GM12864 (cell line): ENCODE measurements at regions not wholly inside any gene's neighbourhood (a gene's known extent, or its start where the extent isn't known, plus 50 kb on each side); places are given as distances from the start of the nearest gene placed in this dataset.
"Not testable (repeated sequence)": the region's sequence is repeated elsewhere in the genome, so short reads cannot be mapped to it uniquely, and the experiment has no call there.

ENCODE experiments used
- DNase-seq: peaks from one replicate; pipeline ENCODE4 v3.0.0-alpha.2; 2011; ENCODE audit warnings: low read depth
- H3K4me3 ChIP-seq: 2 replicates; pipeline ENCODE4 v1.5.1; 2011; ENCODE audit warnings: mild to moderate bottlenecking, low read depth, low read length, control low read depth
- TF ChIP-seq, protein P1 (sequence below): IDR thresholded peaks from 2 replicates; pipeline ENCODE4 v1.5.1; 2011; ENCODE audit warnings: low read depth, mild to moderate bottlenecking, moderate library complexity, low read length, control low read depth, inconsistent platforms; ENCODE audit errors: missing control alignments

DNA sequence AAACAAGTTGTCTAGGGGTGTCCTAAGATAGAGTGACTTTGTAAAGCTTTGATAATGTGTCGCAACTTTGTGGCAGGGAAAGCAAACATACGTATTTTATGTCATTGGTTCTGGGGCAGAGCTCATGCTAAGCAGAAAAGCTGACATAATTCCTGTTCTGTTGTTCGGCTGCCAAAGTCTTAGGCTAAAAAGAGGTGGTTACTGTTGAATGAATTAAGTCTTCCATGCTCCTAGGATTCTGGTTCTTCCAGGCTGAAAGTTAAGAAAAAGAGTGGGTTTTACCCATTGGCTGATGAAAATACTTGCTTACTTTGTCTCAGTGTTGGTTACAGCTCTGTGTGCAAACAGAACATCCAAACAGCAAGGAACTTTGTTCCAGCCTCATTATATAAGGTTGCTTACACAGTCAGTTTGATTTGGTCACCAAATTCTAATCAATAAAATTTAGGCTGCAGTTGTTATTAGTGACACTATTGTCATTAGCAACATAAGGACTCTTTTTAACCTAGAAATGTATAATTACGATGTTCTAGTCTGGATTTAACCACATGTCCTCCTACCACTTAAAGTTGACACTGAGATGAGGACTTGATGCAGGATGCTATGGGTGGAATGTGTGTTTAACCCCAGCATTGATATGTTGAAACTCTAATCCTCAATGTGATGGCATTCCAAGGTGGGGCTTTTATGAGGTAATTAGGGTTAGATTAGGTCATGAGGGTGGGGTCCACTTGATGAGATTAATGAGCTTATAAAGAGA lies 114.0 kb upstream of the GOT2 start:
- no peak overlapping the region for H3K4me3 ChIP-seq
- TF ChIP-seq, protein P1, sequence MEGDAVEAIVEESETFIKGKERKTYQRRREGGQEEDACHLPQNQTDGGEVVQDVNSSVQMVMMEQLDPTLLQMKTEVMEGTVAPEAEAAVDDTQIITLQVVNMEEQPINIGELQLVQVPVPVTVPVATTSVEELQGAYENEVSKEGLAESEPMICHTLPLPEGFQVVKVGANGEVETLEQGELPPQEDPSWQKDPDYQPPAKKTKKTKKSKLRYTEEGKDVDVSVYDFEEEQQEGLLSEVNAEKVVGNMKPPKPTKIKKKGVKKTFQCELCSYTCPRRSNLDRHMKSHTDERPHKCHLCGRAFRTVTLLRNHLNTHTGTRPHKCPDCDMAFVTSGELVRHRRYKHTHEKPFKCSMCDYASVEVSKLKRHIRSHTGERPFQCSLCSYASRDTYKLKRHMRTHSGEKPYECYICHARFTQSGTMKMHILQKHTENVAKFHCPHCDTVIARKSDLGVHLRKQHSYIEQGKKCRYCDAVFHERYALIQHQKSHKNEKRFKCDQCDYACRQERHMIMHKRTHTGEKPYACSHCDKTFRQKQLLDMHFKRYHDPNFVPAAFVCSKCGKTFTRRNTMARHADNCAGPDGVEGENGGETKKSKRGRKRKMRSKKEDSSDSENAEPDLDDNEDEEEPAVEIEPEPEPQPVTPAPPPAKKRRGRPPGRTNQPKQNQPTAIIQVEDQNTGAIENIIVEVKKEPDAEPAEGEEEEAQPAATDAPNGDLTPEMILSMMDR, result no peak
- DNase-seq, result no peak

DNA sequence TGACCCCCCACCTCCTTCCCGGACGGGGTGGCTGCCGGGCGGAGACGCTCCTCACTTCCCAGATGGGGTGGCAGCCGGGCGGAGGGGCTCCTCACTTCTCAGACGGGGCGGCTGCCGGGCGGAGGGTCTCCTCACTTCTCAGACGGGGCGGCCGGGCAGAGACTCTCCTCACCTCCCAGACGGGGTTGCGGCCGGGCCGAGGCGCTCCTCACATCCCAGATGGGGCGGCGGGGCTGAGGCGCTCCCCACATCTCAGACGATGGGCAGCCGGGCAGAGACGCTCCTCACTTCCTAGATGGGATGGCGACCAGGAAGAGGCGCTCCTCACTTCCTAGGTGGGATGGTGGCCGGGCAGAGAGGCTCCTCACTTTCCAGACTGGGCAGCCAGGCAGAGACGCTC lies 112.1 kb upstream of the GOT2 start:
- not testable (repeated sequence) for H3K4me3 ChIP-seq, DNase-seq

DNA sequence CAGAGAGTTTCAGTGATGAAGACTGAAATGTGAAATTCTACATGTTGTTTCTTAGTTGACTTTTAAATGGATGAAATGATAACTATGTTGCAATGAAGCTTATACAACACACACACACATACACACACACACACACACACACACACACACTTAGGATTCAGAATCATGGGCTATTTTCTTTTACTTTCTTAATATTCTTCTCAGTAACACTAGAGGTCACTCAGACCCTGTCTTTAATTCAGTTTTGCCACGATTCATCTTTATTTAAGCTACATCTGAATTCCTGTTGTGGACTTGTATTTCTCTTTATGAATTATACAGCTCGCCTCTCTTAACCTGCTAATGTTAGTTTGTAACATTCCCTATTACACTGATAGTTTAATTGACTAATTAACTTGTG lies 109.6 kb upstream of the GOT2 start:
- DNase-seq, result no peak
- no peak overlapping the region for H3K4me3 ChIP-seq
- TF ChIP-seq, protein P1, result peak; percentile 23

DNA sequence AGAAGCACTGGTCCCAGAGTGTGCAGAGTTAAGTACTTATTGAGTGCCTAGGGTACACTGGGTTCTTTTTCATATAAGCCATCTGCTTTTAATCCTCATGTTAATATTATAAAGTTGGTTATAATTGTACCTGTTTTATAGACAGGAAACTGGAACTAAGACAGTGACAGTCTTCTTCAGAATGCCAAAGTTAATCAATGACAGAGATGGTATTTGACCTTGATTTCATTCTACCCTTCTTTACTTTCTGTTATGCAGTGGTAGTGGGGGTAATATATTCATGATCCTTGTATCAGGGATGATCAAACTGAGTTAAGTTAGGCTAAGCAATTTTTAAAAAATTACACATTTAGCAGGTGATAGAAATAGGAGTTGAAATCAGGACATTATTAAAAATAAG lies 108.6 kb upstream of the GOT2 start:
- DNase-seq, result no peak
- H3K4me3 ChIP-seq, result no peak overlapping the region
- TF ChIP-seq, protein P1, result no peak

DNA sequence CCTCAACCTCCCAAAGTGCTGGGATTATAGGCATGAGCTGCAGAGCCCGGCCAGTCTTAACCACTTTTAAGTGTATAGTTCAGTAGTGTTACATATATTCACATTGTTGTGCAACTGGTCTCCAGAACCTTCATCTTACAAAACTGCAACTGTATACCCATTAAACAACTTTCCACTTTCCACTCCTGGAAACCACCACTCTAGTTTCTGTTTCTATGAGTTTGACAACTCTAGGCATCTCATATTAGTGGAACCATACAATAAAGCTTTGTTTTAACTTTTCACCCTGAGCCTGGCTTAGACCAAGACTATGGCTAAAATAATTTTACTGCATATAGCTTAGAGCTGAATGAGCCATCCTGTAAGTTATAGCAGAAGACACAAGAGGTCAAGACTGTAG lies 108.0 kb upstream of the GOT2 start:
- H3K4me3 ChIP-seq, result no peak overlapping the region
- TF ChIP-seq, protein P1, result no peak
- DNase-seq, result no peak

DNA sequence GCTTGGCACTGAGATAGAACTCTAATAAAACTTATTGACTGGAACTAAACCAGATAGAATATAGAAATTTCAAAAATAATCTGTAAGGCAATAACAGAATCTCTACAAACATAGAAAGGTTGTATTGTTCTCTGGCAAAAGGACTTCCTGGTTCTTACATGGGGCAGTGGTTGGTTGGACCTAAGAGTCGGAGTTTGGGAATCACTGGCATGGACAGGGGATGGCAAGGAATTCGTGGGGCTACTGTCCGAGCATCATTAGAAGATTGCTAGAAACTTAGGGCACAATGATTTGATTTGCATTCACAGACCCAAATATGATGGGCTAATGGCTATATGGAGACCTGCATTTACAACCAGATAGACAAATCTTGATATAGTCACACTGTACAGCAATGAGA lies 103.8 kb upstream of the GOT2 start:
- H3K4me3 ChIP-seq, result no peak overlapping the region
- DNase-seq, result no peak
- TF ChIP-seq, protein P1, result no peak

DNA sequence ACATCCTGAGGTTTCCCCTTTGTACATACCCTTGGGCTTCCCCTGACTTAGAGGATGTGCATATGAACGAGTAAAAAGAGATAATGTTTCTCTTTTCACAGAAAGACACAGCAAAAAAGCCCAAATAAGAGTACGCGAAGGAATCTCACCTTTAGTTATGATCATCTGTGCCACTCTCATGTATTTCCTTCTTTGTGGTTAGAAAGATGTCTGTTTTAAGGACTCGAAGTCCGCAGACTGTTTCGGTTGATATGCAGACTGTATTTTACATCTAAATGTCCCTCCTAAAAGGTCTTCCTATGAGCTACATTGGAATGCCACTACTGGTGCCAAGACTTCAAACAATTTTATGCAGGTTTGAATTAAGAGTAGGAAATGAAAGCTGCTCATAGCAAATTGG lies 102.3 kb upstream of the GOT2 start:
- no peak for DNase-seq
- TF ChIP-seq, protein P1, result no peak
- H3K4me3 ChIP-seq, result no peak overlapping the region
